ENCODE measurements at regions not wholly inside any gene's neighbourhood (a gene's known extent, or its start where the extent isn't known, plus 50 kb on each side); places are given as distances from the start of the nearest gene placed in this dataset.

- TF ChIP-seq CTCF (IDR thresholded peaks at IDR 0.05; ENCODE audit: insufficient read depth, low read length) = no peak
- no peak for TF ChIP-seq POLR2AphosphoS5 (IDR thresholded peaks at IDR 0.05; ENCODE audit: low read depth)
- no peak for TF ChIP-seq REST (IDR thresholded peaks at IDR 0.05; ENCODE audit: insufficient replicate concordance, low read depth)
- no peak for TF ChIP-seq GABPA (IDR thresholded peaks at IDR 0.05; ENCODE audit: low read depth)
- TF ChIP-seq SPI1 (IDR thresholded peaks at IDR 0.05; ENCODE audit: borderline replicate concordance, low read depth) = no peak
These were observed 328.1 kb upstream of the ATP10A start for GRCh38 chr15:26191193-26191592.

Data from HL-60 (cell line).